IMR-90 (cell line): ENCODE measurements at regions not wholly inside any gene's neighbourhood (a gene's known extent, or its start where the extent isn't known, plus 50 kb on each side); places are given as distances from the start of the nearest gene placed in this dataset.

Experiments
- ATAC-seq: fragments of 200-7000 bp; cut with Tn5 transposase; 2 replicates; pipeline ENCODE4 v1.9.1; 2020; ENCODE audit warnings: low read depth, mild to moderate bottlenecking, moderate library complexity
- BruUV-seq: library from RNA; stranded (reverse); fragments of 400-500 nt; replicated peaks from 2 replicates; lab custom pipeline; 2021; lab: Mats Ljungman, UMichigan
- CTCF ChIA-PET: fragments of 300-600 bp; formaldehyde crosslinking; extraction: SDS; loops from one replicate; lab custom pipeline; 2021; ENCODE audit warnings: antibody characterized with exemption; lab: Yijun Ruan, JAX
- POLR2A ChIA-PET: fragments of 300-600 bp; sonication (Branson Sonifier 250); formaldehyde crosslinking; loops from one replicate; lab custom pipeline; 2022; ENCODE audit warnings: antibody characterized with exemption; ENCODE audit not compliant: unreplicated experiment; lab: Charles Lee
- DNase-seq: peaks from one replicate; pipeline ENCODE4 v3.0.0; 2013
- H2AFZ ChIP-seq: replicated peaks from 2 replicates; pipeline ENCODE3; 2013; ENCODE audit warnings: low read length, mild to moderate bottlenecking; ENCODE audit not compliant: poor library complexity
- H2AK5ac ChIP-seq: 2 replicates; pipeline ENCODE4 v1.6.1; 2013; ENCODE audit warnings: low read depth, low read length, inconsistent platforms
- H2AK9ac ChIP-seq: replicated peaks from 2 replicates; pipeline ENCODE3; 2013; ENCODE audit warnings: mild to moderate bottlenecking, low read depth, low read length, moderate library complexity; ENCODE audit not compliant: poor library complexity
- H2BK120ac ChIP-seq: 2 replicates; pipeline ENCODE4 v1.6.1; 2013; ENCODE audit warnings: low read depth, low read length, inconsistent platforms
- H2BK15ac ChIP-seq: 3 replicates; pipeline ENCODE4 v1.6.1; 2013; ENCODE audit warnings: low read depth, low read length, inconsistent platforms
- H2BK20ac ChIP-seq: 2 replicates; pipeline ENCODE4 v1.6.1; 2013; ENCODE audit warnings: low read depth, mild to moderate bottlenecking, inconsistent platforms, low read length, moderate library complexity
- H2BK5ac ChIP-seq: 2 replicates; pipeline ENCODE4 v1.6.1; 2013; ENCODE audit warnings: mild to moderate bottlenecking, low read depth, low read length, inconsistent platforms; ENCODE audit not compliant: poor library complexity, severe bottlenecking
- H3K14ac ChIP-seq: replicated peaks from 2 replicates; pipeline ENCODE4 v1.6.1; 2013; ENCODE audit warnings: low read depth, low read length, inconsistent platforms
- H3K18ac ChIP-seq: 2 replicates; pipeline ENCODE4 v1.6.1; 2013; ENCODE audit warnings: low read depth, low read length, control low read depth
- H3K23ac ChIP-seq: 2 replicates; pipeline ENCODE4 v1.6.1; 2013; ENCODE audit warnings: low read depth, low read length, inconsistent platforms
- H3K27ac ChIP-seq: 2 replicates; pipeline ENCODE4 v1.5.1; 2013; ENCODE audit warnings: mild to moderate bottlenecking, control low read depth, low read length; ENCODE audit not compliant: insufficient read depth
- H3K27me3 ChIP-seq: 2 replicates; pipeline ENCODE4 v1.6.1; 2013; ENCODE audit warnings: low read length; ENCODE audit not compliant: control insufficient read depth, insufficient read depth
- H3K36me3 ChIP-seq: 2 replicates; pipeline ENCODE4 v1.6.1; 2013; ENCODE audit warnings: low read length, mixed read lengths; ENCODE audit not compliant: control insufficient read depth, insufficient read depth
- H3K4ac ChIP-seq: 2 replicates; pipeline ENCODE4 v1.6.1; 2013; ENCODE audit warnings: low read depth, low read length, inconsistent platforms
- H3K4me1 ChIP-seq: 2 replicates; pipeline ENCODE4 v1.6.1; 2013; ENCODE audit warnings: low read length, mixed read lengths; ENCODE audit not compliant: control insufficient read depth, insufficient read depth
- H3K4me2 ChIP-seq: 2 replicates; pipeline ENCODE4 v1.6.1; 2013; ENCODE audit warnings: low read depth, mild to moderate bottlenecking, control low read depth, low read length, moderate library complexity
- H3K4me3 ChIP-seq: 2 replicates; pipeline ENCODE4 v1.5.1; 2013; ENCODE audit warnings: low read depth, mild to moderate bottlenecking, control low read depth, low read length, moderate library complexity; ENCODE audit not compliant: insufficient read depth
- H3K56ac ChIP-seq: 2 replicates; pipeline ENCODE4 v1.6.1; 2013; ENCODE audit warnings: low read length, inconsistent platforms; ENCODE audit not compliant: insufficient read depth; ENCODE audit errors: extremely low read depth
- H3K79me1 ChIP-seq, 2 experiments: 2 replicates each; pipeline ENCODE4 v1.6.1; 2013; ENCODE audit warnings: low read length in 2 of 2, inconsistent platforms in 1 of 2, low read depth in 1 of 2
- H3K9ac ChIP-seq: 2 replicates; pipeline ENCODE4 v1.6.1; 2013; ENCODE audit warnings: low read depth, low read length, control low read depth
- H3K9me1 ChIP-seq: 2 replicates; pipeline ENCODE4 v1.6.1; 2013; ENCODE audit warnings: low read length, inconsistent platforms; ENCODE audit not compliant: insufficient read depth
- H3K9me3 ChIP-seq: 2 replicates; pipeline ENCODE4 v1.6.1; 2013; ENCODE audit warnings: low read length; ENCODE audit not compliant: control insufficient read depth, insufficient read depth
- H4K20me1 ChIP-seq: 2 replicates; pipeline ENCODE4 v1.6.1; 2013; ENCODE audit warnings: low read length, inconsistent platforms; ENCODE audit not compliant: insufficient read depth
- H4K5ac ChIP-seq: 2 replicates; pipeline ENCODE4 v1.6.1; 2013; ENCODE audit warnings: mild to moderate bottlenecking, low read depth, low read length, control low read depth
- H4K8ac ChIP-seq, 2 experiments: 2 replicates each; pipeline ENCODE4 v1.6.1; 2013; ENCODE audit warnings: low read depth in 2 of 2, low read length in 2 of 2, control low read depth in 1 of 2, inconsistent platforms in 1 of 2
- H4K91ac ChIP-seq: 2 replicates; pipeline ENCODE4 v1.6.1; 2013; ENCODE audit warnings: low read depth, low read length, inconsistent platforms; ENCODE audit not compliant: insufficient read depth
- MAZ ChIP-seq: IDR thresholded peaks from 2 replicates; pipeline ENCODE4 v1.6.1; 2012; ENCODE audit warnings: low read depth, mild to moderate bottlenecking, low read length, improper control_type of control experiment, moderate library complexity, borderline replicate concordance
- RAD21 ChIP-seq: IDR thresholded peaks from 2 replicates; pipeline ENCODE4 v1.6.1; 2012; ENCODE audit warnings: low read length, improper control_type of control experiment
- WGBS, 2 experiments: methylation state at CpG; one replicate each; pipeline versions ENCODE4 v1.1.5 to v1.1.7; 2013; ENCODE audit warnings: missing lambda C conversion rate in 2 of 2; ENCODE audit not compliant: insufficient read length in 1 of 2; ENCODE audit errors: extremely low coverage in 2 of 2; 5-methylcytosine and 5-hydroxymethylcytosine counted together
- dilution Hi-C: fragments of 300-500 bp; cut with HindIII; formaldehyde crosslinking; loops from one replicate; pipeline ENCODE4 v1.14.3; 2018; ENCODE audit warnings: low sequenced_read_pairs; ENCODE audit not compliant: unreplicated experiment
- in situ Hi-C: fragments of 300-500 bp; cut with MboI; formaldehyde crosslinking; loops from 3 replicates; pipeline ENCODE4 v1.14.3; 2019; ENCODE audit warnings: low sequenced_read_pairs, inconsistent platforms, mixed read lengths
- intact Hi-C: fragments of 100-400 bp; cut with micrococcal nuclease; formaldehyde crosslinking; loops from 2 replicates; pipeline ENCODE4 v1.10.0; 2022

- no peak for TF ChIP-seq MAZ
Measured at GRCh38 chr13:111474136-111475002, 153.9 kb downstream of the TEX29 start (continued).

DNA sequence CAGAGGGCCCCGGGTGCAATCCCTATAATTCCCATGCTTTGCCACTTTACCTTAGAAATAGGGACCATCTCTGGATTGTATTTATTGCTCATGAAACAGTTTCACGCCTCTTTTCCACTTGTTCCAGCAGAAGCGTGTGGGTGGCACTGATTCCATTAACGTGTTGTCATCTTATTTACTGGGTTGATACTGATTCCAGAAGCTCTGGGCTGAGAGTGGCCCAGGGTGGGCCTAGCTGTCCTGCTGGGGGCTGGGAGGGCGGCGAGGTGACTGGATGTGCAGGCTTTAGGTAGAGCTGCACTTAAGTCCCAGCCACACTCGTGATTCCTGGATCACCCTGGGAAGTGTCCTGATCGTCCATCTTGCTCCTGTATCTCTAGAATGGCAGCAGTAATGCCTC, 155.0 kb downstream of the TEX29 start:
- Histone ChIP-seq H3K56ac (no peak overlapping the region), H2BK5ac (no peak overlapping the region), H3K23ac (no peak overlapping the region), H4K8ac (no peak overlapping the region), H3K4ac (no peak overlapping the region), H4K5ac (no peak overlapping the region), H3K4me3 (no peak overlapping the region), H3K27ac (no peak overlapping the region), H3K4me2 (no peak overlapping the region), H3K18ac (no peak overlapping the region), H2BK20ac (no peak overlapping the region), H2BK15ac (no peak overlapping the region), H3K9me1 (no peaks in the 10 kb centered on the region), H3K9me3 (peaks cover 2% of the 10 kb centered on the region; the same call in 1 of the 2 replicates), H3K9ac (no peak overlapping the region), H2AFZ (no peak overlapping the region), H3K36me3 (no peaks in the 10 kb centered on the region), H2AK5ac (no peak overlapping the region), H3K27me3 (no peaks in the 10 kb centered on the region), H4K91ac (no peak overlapping the region), H3K14ac (no peak overlapping the region), H4K20me1 (no peaks in the 10 kb centered on the region), H2BK120ac (no peak overlapping the region), H3K4me1 (no peaks in the 10 kb centered on the region), H3K79me1 (no peaks in the 10 kb centered on the region), H2AK9ac (no peak overlapping the region)
- intact Hi-C loops: loop anchor here (2.0 to 10.0 kb wide), 2 partner anchors 1035 to 1399 kb away; no protein-coding TSS in a partner anchor
- in situ Hi-C loops: no loop called here
- TF ChIP-seq RAD21: no peak
- POLR2A ChIA-PET: no interaction called here
- ATAC-seq (no peak), DNase-seq (no peak)
- 72% methylated on average over 5 of the region's 8 CpGs; no CpG with 5 or more reads in 1 of the 2 experiments for WGBS, 2 experiments
- CTCF ChIA-PET: interaction anchor here (0.7 to 1.7 kb wide), 2 partner anchors 328 to 969 kb away, joined by 3 to 11 read pairs; no protein-coding TSS in a partner anchor
- dilution Hi-C loops: no loop called here
- no TSS peak for BruUV-seq
